CD14-positive monocyte (primary cell): ENCODE measurements at regions not wholly inside any gene's neighbourhood (a gene's known extent, or its start where the extent isn't known, plus 50 kb on each side); places are given as distances from the start of the nearest gene placed in this dataset.

Experiments used
- DNase-seq, 3 donors: peaks; one replicate each; pipeline ENCODE4 v3.0.0-alpha.2; 2011 to 2022
- H2AFZ ChIP-seq: 2 replicates; pipeline ENCODE4 v1.6.0; 2012; ENCODE audit warnings: mild to moderate bottlenecking, low read depth, low read length, inconsistent platforms; ENCODE audit not compliant: insufficient read depth, poor library complexity, severe bottlenecking
- H3K27ac ChIP-seq, 2 donors: 1 replicate in 1 of 2; 2 replicates in 1 of 2; pipeline ENCODE4 v1.5.1; 2012 to 2013; ENCODE audit warnings: low read length in 2 of 2, control low read depth in 1 of 2, inconsistent platforms in 1 of 2, low read depth in 1 of 2, mild to moderate bottlenecking in 1 of 2
- H3K27me3 ChIP-seq, 2 donors: one replicate each; pipeline versions ENCODE4 v1.6.0 to v1.6.1; 2011 to 2013; ENCODE audit warnings: low read length in 2 of 2; ENCODE audit not compliant: control insufficient read depth in 2 of 2, insufficient read depth in 2 of 2
- H3K36me3 ChIP-seq, 2 donors: replicated peaks in 1 of 2; 1 replicate in 1 of 2; 2 replicates in 1 of 2; pipeline versions ENCODE4 v1.5.1 to v1.6.1; 2012 to 2013; ENCODE audit warnings: low read length in 2 of 2, control low read depth in 1 of 2, inconsistent platforms in 1 of 2, mild to moderate bottlenecking in 1 of 2; ENCODE audit not compliant: insufficient read depth in 2 of 2, control insufficient read depth in 1 of 2
- H3K4me1 ChIP-seq, 2 donors: 1 replicate in 1 of 2; 2 replicates in 1 of 2; pipeline versions ENCODE4 v1.5.1 to v1.6.1; 2012 to 2013; ENCODE audit warnings: low read length in 2 of 2, control low read depth in 1 of 2, inconsistent platforms in 1 of 2, mild to moderate bottlenecking in 1 of 2, moderate library complexity in 1 of 2; ENCODE audit not compliant: insufficient read depth in 2 of 2, control insufficient read depth in 1 of 2
- H3K4me2 ChIP-seq: replicated peaks from 2 replicates; pipeline ENCODE3; 2012; ENCODE audit warnings: low read length, moderate library complexity, mild to moderate bottlenecking; ENCODE audit not compliant: poor library complexity, severe bottlenecking; ENCODE audit errors: extremely low read depth
- H3K4me3 ChIP-seq, 3 experiments: fragments of 200-600 bp in 1 of 3; sonication (generic) in 1 of 3; replicated peaks in 1 of 3; 1 replicate in 2 of 3; 2 replicates in 1 of 3; pipeline ENCODE4 v1.5.1; 2011 to 2013; ENCODE audit warnings: low read length in 3 of 3, mild to moderate bottlenecking in 3 of 3, control low read depth in 2 of 3, low read depth in 2 of 3, inconsistent platforms in 1 of 3, moderate library complexity in 1 of 3
- H3K79me2 ChIP-seq: 2 replicates; pipeline ENCODE4 v1.6.0; 2012; ENCODE audit warnings: mild to moderate bottlenecking, control low read depth, inconsistent platforms, low read length, moderate library complexity; ENCODE audit not compliant: insufficient read depth
- H3K9ac ChIP-seq: 2 replicates; pipeline ENCODE4 v1.6.0; 2017; ENCODE audit warnings: low read length, mild to moderate bottlenecking; ENCODE audit not compliant: insufficient read depth, poor library complexity, severe bottlenecking
- H3K9me3 ChIP-seq, 2 donors: replicated peaks in 1 of 2; 1 replicate in 1 of 2; 2 replicates in 1 of 2; pipeline versions ENCODE4 v1.5.1 to v1.6.1; 2012 to 2013; ENCODE audit warnings: low read length in 2 of 2, control low read depth in 1 of 2; ENCODE audit not compliant: control insufficient read depth in 1 of 2, insufficient read depth in 1 of 2
- H4K20me1 ChIP-seq: 2 replicates; pipeline ENCODE4 v1.6.0; 2012; ENCODE audit warnings: mild to moderate bottlenecking, low read length, control low read depth, moderate library complexity; ENCODE audit not compliant: insufficient read depth
- H3K27ac Mint-ChIP-seq, 7 donors: one replicate each; pipeline ENCODE4 v1.8.0; 2020; ENCODE audit warnings: mild to moderate bottlenecking in 7 of 7, mixed read lengths in 7 of 7, moderate library complexity in 6 of 7, inconsistent platforms in 2 of 7
- H3K27me3 Mint-ChIP-seq, 3 donors: one replicate each; pipeline ENCODE4 v1.8.0; 2021 to 2022; ENCODE audit warnings: low read depth in 3 of 3, mild to moderate bottlenecking in 3 of 3, mixed read lengths in 3 of 3, moderate library complexity in 3 of 3, inconsistent platforms in 1 of 3
- H3K36me3 Mint-ChIP-seq, 2 donors: one replicate each; pipeline ENCODE4 v1.8.0; 2020; ENCODE audit warnings: mixed read lengths in 2 of 2, inconsistent platforms in 1 of 2, mild to moderate bottlenecking in 1 of 2
- H3K4me1 Mint-ChIP-seq: one replicate; pipeline ENCODE4 v1.8.0; 2020; ENCODE audit warnings: mild to moderate bottlenecking, mixed read lengths
- H3K4me3 Mint-ChIP-seq, 2 donors: one replicate each; pipeline ENCODE4 v1.8.0; 2020; ENCODE audit warnings: mild to moderate bottlenecking in 2 of 2, mixed read lengths in 2 of 2, moderate library complexity in 1 of 2
- H3K9me3 Mint-ChIP-seq, 7 donors: one replicate each; pipeline ENCODE4 v1.8.0; 2020 to 2022; ENCODE audit warnings: mixed read lengths in 7 of 7, mild to moderate bottlenecking in 6 of 7, moderate library complexity in 6 of 7, inconsistent platforms in 2 of 7
- intact Hi-C, 2 donors: fragments of 100-400 bp; cut with micrococcal nuclease; formaldehyde crosslinking; loops; one replicate each; pipeline versions ENCODE4 v1.15.0 to v1.15.1; 2023
- TF ChIP-seq, protein P1 (sequence below): fragments of 200-600 bp; IDR thresholded peaks from one replicate; pipeline ENCODE4 v1.8.0; 2022; ENCODE audit warnings: antibody characterized with exemption, mild to moderate bottlenecking

GRCh38 chr9:84501587-84501986 is 161.0 kb upstream of the SLC28A3 start:
- Mint-ChIP-seq H3K36me3 (no peaks in the 10 kb centered on the region), H3K9me3 (peaks cover 0 to 10% (median 3%) of the 10 kb centered on the region in 7 donors), H3K4me3 (no peak overlapping the region), H3K4me1 (no peaks in the 10 kb centered on the region), H3K27me3 (peaks cover 0 to 7% (median 0%) of the 10 kb centered on the region in 3 donors), H3K27ac (no peak overlapping the region)
- no peaks in the 10 kb centered on the region for H3K79me2 ChIP-seq
- H3K27me3 ChIP-seq, result no peaks in the 10 kb centered on the region
- intact Hi-C loops, result no loop called here
- no peaks in the 10 kb centered on the region for H3K9me3 ChIP-seq
- no peak for DNase-seq
- no peak overlapping the region for H3K4me2 ChIP-seq
- no peak overlapping the region for H2AFZ ChIP-seq
- H3K27ac ChIP-seq, result no peak overlapping the region
- H3K4me1 ChIP-seq, result no peaks in the 10 kb centered on the region
- no peaks in the 10 kb centered on the region for H4K20me1 ChIP-seq
- no peak overlapping the region for H3K9ac ChIP-seq
- H3K36me3 ChIP-seq, result no peaks in the 10 kb centered on the region
- TF ChIP-seq, protein P1, sequence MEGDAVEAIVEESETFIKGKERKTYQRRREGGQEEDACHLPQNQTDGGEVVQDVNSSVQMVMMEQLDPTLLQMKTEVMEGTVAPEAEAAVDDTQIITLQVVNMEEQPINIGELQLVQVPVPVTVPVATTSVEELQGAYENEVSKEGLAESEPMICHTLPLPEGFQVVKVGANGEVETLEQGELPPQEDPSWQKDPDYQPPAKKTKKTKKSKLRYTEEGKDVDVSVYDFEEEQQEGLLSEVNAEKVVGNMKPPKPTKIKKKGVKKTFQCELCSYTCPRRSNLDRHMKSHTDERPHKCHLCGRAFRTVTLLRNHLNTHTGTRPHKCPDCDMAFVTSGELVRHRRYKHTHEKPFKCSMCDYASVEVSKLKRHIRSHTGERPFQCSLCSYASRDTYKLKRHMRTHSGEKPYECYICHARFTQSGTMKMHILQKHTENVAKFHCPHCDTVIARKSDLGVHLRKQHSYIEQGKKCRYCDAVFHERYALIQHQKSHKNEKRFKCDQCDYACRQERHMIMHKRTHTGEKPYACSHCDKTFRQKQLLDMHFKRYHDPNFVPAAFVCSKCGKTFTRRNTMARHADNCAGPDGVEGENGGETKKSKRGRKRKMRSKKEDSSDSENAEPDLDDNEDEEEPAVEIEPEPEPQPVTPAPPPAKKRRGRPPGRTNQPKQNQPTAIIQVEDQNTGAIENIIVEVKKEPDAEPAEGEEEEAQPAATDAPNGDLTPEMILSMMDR, result no peak
- no peak overlapping the region for H3K4me3 ChIP-seq

DNA sequence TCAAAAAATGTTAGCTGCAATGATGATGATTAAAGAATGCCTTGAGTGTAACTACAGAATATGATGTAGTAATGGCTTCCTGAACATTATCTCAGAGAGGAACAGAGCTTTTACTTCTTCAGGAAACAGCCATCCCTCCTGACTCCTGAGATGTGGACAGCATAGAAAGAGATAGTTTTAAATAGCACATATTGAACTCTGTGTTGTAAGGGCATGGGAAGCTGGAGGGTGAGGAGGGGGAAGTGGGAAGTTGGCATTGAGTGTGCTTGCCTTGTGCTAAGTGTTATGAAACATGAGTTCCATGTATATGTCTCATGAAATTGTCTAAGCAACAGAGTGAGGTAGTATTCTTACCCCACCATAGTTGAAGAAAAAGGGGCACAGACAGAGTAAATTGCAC is 161.5 kb upstream of the SLC28A3 start:
- DNase-seq, result no peak
- H3K27me3 Mint-ChIP-seq, result peaks cover 0 to 9% (median 0%) of the 10 kb centered on the region in 3 donors
- Histone ChIP-seq H3K4me2 (no peak overlapping the region), H3K9ac (no peak overlapping the region), H3K79me2 (no peaks in the 10 kb centered on the region), H3K27ac (no peak overlapping the region), H3K9me3 (peaks cover 0 to 1% of the 10 kb centered on the region in 2 donors), H4K20me1 (no peaks in the 10 kb centered on the region), H3K36me3 (no peaks in the 10 kb centered on the region), H3K27me3 (no peaks in the 10 kb centered on the region), H3K4me3 (no peak overlapping the region), H3K4me1 (no peaks in the 10 kb centered on the region), H2AFZ (no peak overlapping the region)
- intact Hi-C loops, result no loop called here
- TF ChIP-seq, protein P1, result no peak
- H3K4me3 Mint-ChIP-seq, result no peak overlapping the region
- H3K4me1 Mint-ChIP-seq, result no peaks in the 10 kb centered on the region
- peaks cover 0 to 10% (median 3%) of the 10 kb centered on the region in 7 donors for H3K9me3 Mint-ChIP-seq
- no peaks in the 10 kb centered on the region for H3K36me3 Mint-ChIP-seq
- no peak overlapping the region for H3K27ac Mint-ChIP-seq
